ENCODE measurements at regions not wholly inside any gene's neighbourhood (a gene's known extent, or its start where the extent isn't known, plus 50 kb on each side); places are given as distances from the start of the nearest gene placed in this dataset.

GRCh38 chr6:73932866-73933265, 236.9 kb downstream of the CD109 start (continued):
- TF ChIP-seq MTF1 (CRISPR knock-in tag; IDR thresholded peaks at IDR 0.05; ENCODE audit: borderline replicate concordance): no peak
- no peak for TF ChIP-seq ZNF175 (CRISPR knock-in tag; IDR thresholded peaks at IDR 0.05; ENCODE audit: low read depth)
- TF ChIP-seq HDAC8 (tag; IDR thresholded peaks at IDR 0.05): no peak
- TF ChIP-seq, protein P1, sequence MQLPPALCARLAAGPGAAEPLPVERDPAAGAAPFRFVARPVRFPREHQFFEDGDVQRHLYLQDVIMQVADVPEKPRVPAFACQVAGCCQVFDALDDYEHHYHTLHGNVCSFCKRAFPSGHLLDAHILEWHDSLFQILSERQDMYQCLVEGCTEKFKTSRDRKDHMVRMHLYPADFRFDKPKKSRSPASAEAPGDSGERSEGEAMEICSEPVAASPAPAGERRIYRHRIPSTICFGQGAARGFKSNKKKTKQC (CRISPR knock-in tag; IDR thresholded peaks at IDR 0.05): no peak
- no peak for TF ChIP-seq MIER1 (IDR thresholded peaks at IDR 0.05; ENCODE audit: low read depth)

DNA sequence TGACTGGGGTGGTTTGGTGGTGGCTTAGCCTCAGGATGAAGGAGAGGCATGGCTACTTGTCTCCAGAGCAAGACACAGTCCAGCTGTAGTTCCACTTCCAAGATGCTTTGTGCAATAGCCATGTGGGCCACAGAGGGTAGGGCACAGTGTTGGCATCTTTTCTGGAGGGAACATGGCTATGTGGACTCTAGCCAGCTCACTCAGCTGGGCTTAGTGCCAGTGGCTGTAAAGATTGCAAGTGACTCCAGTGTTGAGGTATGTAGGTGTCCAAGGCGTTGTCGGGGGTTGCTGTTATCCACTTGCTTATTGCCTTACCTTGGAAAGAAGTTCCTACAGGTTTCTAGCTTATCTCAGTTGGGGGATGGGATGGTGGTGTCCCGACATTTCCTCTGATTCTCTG, 233.4 kb downstream of the CD109 start:
- Histone ChIP-seq H3K9me3 (replicated peaks; ENCODE audit: control insufficient read depth, insufficient read depth, low read depth, low read length) (no peaks in the 10 kb centered on the region), H3K4me3 (no peak overlapping the region), H2AFZ (ENCODE audit: low read depth, low read length) (no peak overlapping the region), H3K27ac (ENCODE audit: extremely low read depth, low read depth, low read length) (no peak overlapping the region), H3K9me1 (ENCODE audit: control insufficient read depth, insufficient read depth, low read length) (no peaks in the 10 kb centered on the region), H3K79me2 (ENCODE audit: control insufficient read depth, insufficient read depth, low read length) (no peaks in the 10 kb centered on the region), H3K4me2 (ENCODE audit: insufficient read depth, low read length) (no peak overlapping the region), H4K20me1 (replicated peaks; ENCODE audit: control insufficient read depth, insufficient read depth, low read length) (no peaks in the 10 kb centered on the region), H3K36me3 (ENCODE audit: control insufficient read depth, insufficient read depth, low read length) (no peaks in the 10 kb centered on the region), H3K4me1 (replicated peaks in 1 of 2; ENCODE audit: control insufficient read depth in 2 of 2, insufficient read depth in 2 of 2, low read length in 2 of 2) (no peaks in the 10 kb centered on the region), H3K27me3 (ENCODE audit: control insufficient read depth in 2 of 2, insufficient read depth in 2 of 2, low read length in 2 of 2) (no peaks in the 10 kb centered on the region), H3K9ac (ENCODE audit: insufficient read depth in 1 of 2, low read depth in 2 of 2, low read length in 2 of 2) (no peak overlapping the region)
- no TSS peak for BruUV-seq (replicated peaks)
- no peak for FAIRE-seq
- no peak for TF ChIP-seq BRF1 (IDR thresholded peaks at IDR 0.05; ENCODE audit: borderline replicate concordance, extremely low read depth, insufficient read length)
- TF ChIP-seq HMGN3 (IDR thresholded peaks at IDR 0.05; ENCODE audit: borderline replicate concordance, extremely low read depth, insufficient read length, low read depth, low read length): no peak
- TF ChIP-seq STAT5B (CRISPR knock-in tag; IDR thresholded peaks at IDR 0.05): no peak
- TF ChIP-seq BCL6 (CRISPR knock-in tag; IDR thresholded peaks at IDR 0.05): no peak
- in situ Hi-C loops (cut with MboI): no loop called here
- ATAC-seq: no peak
- ChIA-PET POLR2A (no interaction called here), CTCF (ENCODE audit: low intra/inter-chr PET ratio) (no interaction called here)
- 0% methylated on average over 3 of the region's 3 CpGs for WGBS (ENCODE audit: insufficient coverage, low coverage, missing lambda C conversion rate)
- DNase-seq (ENCODE audit: extremely low read depth in 1 of 4, low spot score in 3 of 4): no peak
- intact Hi-C loops (cut with micrococcal nuclease): no loop called here

Measured in K562 (cell line).